GM23338 (cell line): ENCODE measurements at regions not wholly inside any gene's neighbourhood (a gene's known extent, or its start where the extent isn't known, plus 50 kb on each side); places are given as distances from the start of the nearest gene placed in this dataset.

Experiments used
- ATAC-seq: fragments of 200-7000 bp; cut with Tn5 transposase; 3 replicates; pipeline ENCODE4 v1.9.1; 2020
- DNase-seq: peaks from one replicate; pipeline ENCODE4 v3.0.0-alpha.2; 2015; ENCODE audit warnings: low spot score
- H2AFZ ChIP-seq: fragments of 200-600 bp; sonication (generic); 2 replicates; pipeline ENCODE4 v1.8.0; 2016; ENCODE audit warnings: antibody characterized with exemption, mild to moderate bottlenecking, moderate library complexity
- H3F3A ChIP-seq: fragments of 200-600 bp; sonication (generic); replicated peaks from 2 replicates; pipeline ENCODE4 v1.8.0; 2017; ENCODE audit warnings: antibody characterized with exemption, mixed run types, low read depth
- H3K27ac ChIP-seq: fragments of 200-600 bp; sonication (generic); 2 replicates; pipeline ENCODE4 v1.6.1; 2016; ENCODE audit warnings: low read depth
- H3K27me3 ChIP-seq: fragments of 200-600 bp; sonication (generic); 2 replicates; pipeline ENCODE4 v1.8.0; 2016; ENCODE audit warnings: mild to moderate bottlenecking, mixed run types, moderate library complexity; ENCODE audit not compliant: insufficient read depth
- H3K36me3 ChIP-seq: fragments of 200-600 bp; sonication (generic); 2 replicates; pipeline ENCODE4 v1.8.0; 2016; ENCODE audit warnings: mild to moderate bottlenecking; ENCODE audit not compliant: insufficient read depth
- H3K4me1 ChIP-seq: fragments of 200-600 bp; sonication (generic); 2 replicates; pipeline ENCODE4 v1.8.0; 2016; ENCODE audit warnings: mild to moderate bottlenecking, moderate library complexity; ENCODE audit not compliant: insufficient read depth
- H3K4me2 ChIP-seq: fragments of 200-600 bp; sonication (generic); 2 replicates; pipeline ENCODE4 v1.7.1; 2017; ENCODE audit warnings: mixed run types
- H3K4me3 ChIP-seq: fragments of 200-600 bp; sonication (generic); 2 replicates; pipeline ENCODE4 v1.6.1; 2016; ENCODE audit warnings: mixed run types
- H3K79me2 ChIP-seq: fragments of 200-600 bp; sonication (generic); replicated peaks from 2 replicates; pipeline ENCODE4 v1.8.0; 2017; ENCODE audit warnings: mild to moderate bottlenecking; ENCODE audit not compliant: insufficient read depth
- H3K9me2 ChIP-seq: fragments of 200-600 bp; sonication (generic); 2 replicates; pipeline ENCODE4 v1.8.0; 2017; ENCODE audit not compliant: insufficient read depth
- H4K20me1 ChIP-seq: fragments of 200-600 bp; sonication (generic); replicated peaks from 2 replicates; pipeline ENCODE4 v1.8.0; 2017; ENCODE audit warnings: mild to moderate bottlenecking; ENCODE audit not compliant: insufficient read depth
- H3K27ac Mint-ChIP-seq: 2 replicates; pipeline ENCODE4 v1.8.0; 2020; ENCODE audit warnings: inconsistent platforms, mild to moderate bottlenecking, moderate library complexity, mixed read lengths
- H3K27me3 Mint-ChIP-seq: 3 replicates; pipeline ENCODE4 v1.8.0; 2022; ENCODE audit warnings: low read depth, mild to moderate bottlenecking, moderate library complexity, mixed read lengths, inconsistent platforms; ENCODE audit not compliant: insufficient read depth, poor library complexity
- H3K36me3 Mint-ChIP-seq: 3 replicates; pipeline ENCODE4 v1.8.0; 2021; ENCODE audit warnings: low read depth, mild to moderate bottlenecking, inconsistent platforms, moderate library complexity, mixed read lengths
- H3K4me1 Mint-ChIP-seq: 3 replicates; pipeline ENCODE4 v1.8.0; 2020; ENCODE audit warnings: mild to moderate bottlenecking, inconsistent platforms, mixed read lengths
- H3K4me3 Mint-ChIP-seq: 3 replicates; pipeline ENCODE4 v1.8.0; 2021; ENCODE audit warnings: moderate library complexity, mild to moderate bottlenecking, inconsistent platforms, mixed read lengths
- H3K9me3 Mint-ChIP-seq: 3 replicates; pipeline ENCODE4 v1.8.0; 2020; ENCODE audit warnings: moderate library complexity, mild to moderate bottlenecking, inconsistent platforms, mixed read lengths
- CREB1 ChIP-seq: fragments of 250-450 bp; sonication (Bioruptor Pico); IDR thresholded peaks from 2 replicates; pipeline ENCODE4 v1.5.0; 2020; ENCODE audit warnings: low read depth, mild to moderate bottlenecking, moderate library complexity
- EZH2phosphoT487 ChIP-seq: fragments of 200-600 bp; sonication (generic); IDR thresholded peaks from one replicate; pipeline ENCODE4 v1.8.1; 2018; ENCODE audit warnings: antibody characterized with exemption; ENCODE audit not compliant: unreplicated experiment
- NANOG ChIP-seq: IDR thresholded peaks from 2 replicates; pipeline ENCODE4 v1.6.1; 2016; ENCODE audit warnings: antibody characterized with exemption, borderline replicate concordance
- STAT1 ChIP-seq: IDR thresholded peaks from one replicate; pipeline ENCODE4 v1.6.1; 2016; ENCODE audit warnings: antibody characterized with exemption; ENCODE audit not compliant: unreplicated experiment
- TF ChIP-seq, protein P1 (sequence below): IDR thresholded peaks from 2 replicates; pipeline ENCODE4 v1.6.1; 2016; ENCODE audit warnings: antibody characterized with exemption
- TF ChIP-seq, protein P2 (sequence below), 2 experiments: fragments of 200-600 bp in 1 of 2; sonication (generic) in 1 of 2; conservative IDR thresholded peaks; 2 replicates each; pipeline versions ENCODE4 v1.5.1 to v1.6.1; 2016 to 2017; ENCODE audit warnings: antibody characterized with exemption in 2 of 2, low read depth in 2 of 2, mild to moderate bottlenecking in 2 of 2, moderate library complexity in 1 of 2

DNA sequence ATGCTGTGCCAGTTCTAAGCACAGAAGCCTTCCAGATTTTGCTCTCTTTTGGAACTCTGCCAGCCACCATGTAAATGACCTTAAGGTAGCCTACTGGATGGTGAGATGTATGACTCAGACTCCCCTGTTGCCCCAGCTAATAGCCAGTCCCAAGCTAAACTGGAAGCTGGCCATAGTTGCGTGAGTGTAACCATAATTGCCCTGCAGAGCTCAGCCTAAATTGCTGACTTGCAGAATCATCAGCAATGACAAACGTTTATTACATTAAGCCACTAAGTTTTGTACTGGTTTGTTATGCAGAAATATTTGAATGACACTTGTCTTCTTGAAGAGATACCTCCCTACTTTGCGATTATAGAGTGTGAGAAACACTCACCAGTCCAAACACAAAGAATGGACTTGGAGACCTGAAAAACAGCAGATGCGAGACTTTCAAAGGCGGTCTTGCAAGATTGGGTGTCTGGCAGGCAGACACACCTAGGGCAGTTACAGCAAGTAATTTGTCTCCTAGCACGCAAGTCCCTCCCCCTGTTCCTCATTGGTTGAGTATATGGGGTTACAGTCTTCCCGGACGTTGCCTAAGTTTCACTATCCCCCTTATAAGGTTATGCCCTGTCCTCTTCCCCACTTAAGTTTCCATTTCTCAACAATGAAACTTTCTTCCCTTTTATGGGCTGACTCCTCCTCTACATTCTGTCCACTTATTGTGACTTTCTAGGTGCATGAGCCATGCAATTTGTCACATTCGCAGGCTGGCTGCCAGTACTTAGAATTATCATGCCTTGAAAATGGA lies 83.6 kb upstream of the XCR1 start:
- ATAC-seq: peak; percentile 27; the same call in 1 of the 3 replicates
- H3K36me3 Mint-ChIP-seq: peaks cover 7% of the 10 kb centered on the region; the same call in 1 of the 3 replicates
- Histone ChIP-seq H3K79me2 (no peaks in the 10 kb centered on the region), H3K4me3 (no peak overlapping the region), H3K27me3 (no peaks in the 10 kb centered on the region), H2AFZ (peak overlapping the region; percentile 80; the same call in 1 of the 2 replicates), H3K36me3 (no peaks in the 10 kb centered on the region), H3F3A (no peaks in the 10 kb centered on the region), H4K20me1 (no peaks in the 10 kb centered on the region), H3K4me1 (peaks cover 2% of the 10 kb centered on the region), H3K9me2 (peaks cover 3% of the 10 kb centered on the region; the same call in 1 of the 2 replicates), H3K4me2 (no peak overlapping the region), H3K27ac (no peak overlapping the region)
- peaks cover 5% of the 10 kb centered on the region; the same call in 2 of the 3 replicates for H3K9me3 Mint-ChIP-seq
- no peak overlapping the region for H3K27ac Mint-ChIP-seq
- TF ChIP-seq NANOG (no peak), STAT1 (no peak)
- no peaks in the 10 kb centered on the region for H3K27me3 Mint-ChIP-seq
- DNase-seq: peak; percentile 19
- H3K4me1 Mint-ChIP-seq: peaks cover 21% of the 10 kb centered on the region
- H3K4me3 Mint-ChIP-seq: no peak overlapping the region

DNA sequence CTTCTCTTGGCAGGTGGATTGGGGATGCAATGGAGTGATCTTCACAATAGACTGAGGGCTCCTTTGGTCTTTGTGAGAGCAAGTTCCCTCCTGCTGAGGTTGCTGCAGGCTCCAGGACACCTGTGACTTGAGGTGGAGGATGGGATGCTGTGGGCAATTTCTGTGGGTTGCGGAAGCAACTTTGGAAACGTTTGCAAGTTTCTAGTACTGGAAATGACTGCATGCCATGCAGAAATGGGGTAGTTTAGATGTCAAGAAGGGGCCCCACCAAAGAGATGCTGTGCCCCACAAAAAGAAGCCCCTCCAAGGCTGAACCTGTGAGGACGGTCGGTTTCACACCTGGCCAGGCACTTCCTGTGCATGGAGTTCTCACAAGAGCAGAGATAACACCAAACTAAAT lies 80.4 kb upstream of the XCR1 start:
- no peaks in the 10 kb centered on the region for H3K9me3 Mint-ChIP-seq
- TF ChIP-seq, protein P1, sequence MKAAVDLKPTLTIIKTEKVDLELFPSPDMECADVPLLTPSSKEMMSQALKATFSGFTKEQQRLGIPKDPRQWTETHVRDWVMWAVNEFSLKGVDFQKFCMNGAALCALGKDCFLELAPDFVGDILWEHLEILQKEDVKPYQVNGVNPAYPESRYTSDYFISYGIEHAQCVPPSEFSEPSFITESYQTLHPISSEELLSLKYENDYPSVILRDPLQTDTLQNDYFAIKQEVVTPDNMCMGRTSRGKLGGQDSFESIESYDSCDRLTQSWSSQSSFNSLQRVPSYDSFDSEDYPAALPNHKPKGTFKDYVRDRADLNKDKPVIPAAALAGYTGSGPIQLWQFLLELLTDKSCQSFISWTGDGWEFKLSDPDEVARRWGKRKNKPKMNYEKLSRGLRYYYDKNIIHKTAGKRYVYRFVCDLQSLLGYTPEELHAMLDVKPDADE: no peak
- TF ChIP-seq CREB1 (CRISPR knock-in tag): no peak
- no peak for TF ChIP-seq EZH2phosphoT487
- TF ChIP-seq, protein P2, sequence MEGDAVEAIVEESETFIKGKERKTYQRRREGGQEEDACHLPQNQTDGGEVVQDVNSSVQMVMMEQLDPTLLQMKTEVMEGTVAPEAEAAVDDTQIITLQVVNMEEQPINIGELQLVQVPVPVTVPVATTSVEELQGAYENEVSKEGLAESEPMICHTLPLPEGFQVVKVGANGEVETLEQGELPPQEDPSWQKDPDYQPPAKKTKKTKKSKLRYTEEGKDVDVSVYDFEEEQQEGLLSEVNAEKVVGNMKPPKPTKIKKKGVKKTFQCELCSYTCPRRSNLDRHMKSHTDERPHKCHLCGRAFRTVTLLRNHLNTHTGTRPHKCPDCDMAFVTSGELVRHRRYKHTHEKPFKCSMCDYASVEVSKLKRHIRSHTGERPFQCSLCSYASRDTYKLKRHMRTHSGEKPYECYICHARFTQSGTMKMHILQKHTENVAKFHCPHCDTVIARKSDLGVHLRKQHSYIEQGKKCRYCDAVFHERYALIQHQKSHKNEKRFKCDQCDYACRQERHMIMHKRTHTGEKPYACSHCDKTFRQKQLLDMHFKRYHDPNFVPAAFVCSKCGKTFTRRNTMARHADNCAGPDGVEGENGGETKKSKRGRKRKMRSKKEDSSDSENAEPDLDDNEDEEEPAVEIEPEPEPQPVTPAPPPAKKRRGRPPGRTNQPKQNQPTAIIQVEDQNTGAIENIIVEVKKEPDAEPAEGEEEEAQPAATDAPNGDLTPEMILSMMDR (conservative IDR thresholded peaks at IDR 0.05; ENCODE audit: low read depth in 2 of 2): no peak
- DNase-seq: no peak

More for the DNA sequence above, 80.4 kb upstream of the XCR1 start:
- Mint-ChIP-seq H3K4me3 (no peak overlapping the region), H3K36me3 (no peaks in the 10 kb centered on the region), H3K27ac (no peak overlapping the region), H3K27me3 (no peaks in the 10 kb centered on the region), H3K4me1 (peaks cover 4% of the 10 kb centered on the region; the same call in 1 of the 3 replicates)
- Histone ChIP-seq H3F3A (no peaks in the 10 kb centered on the region), H3K79me2 (no peaks in the 10 kb centered on the region), H3K4me3 (no peak overlapping the region), H3K27me3 (no peaks in the 10 kb centered on the region), H3K4me1 (peaks cover 2% of the 10 kb centered on the region), H4K20me1 (no peaks in the 10 kb centered on the region), H2AFZ (no peak overlapping the region), H3K36me3 (no peaks in the 10 kb centered on the region), H3K27ac (no peak overlapping the region), H3K4me2 (no peak overlapping the region), H3K9me2 (0 out of 2 replicates have a peak, but pooled peaks cover 3% of the 10 kb centered on the region)
- ATAC-seq: no peak
